ENCODE measurements at regions not wholly inside any gene's neighbourhood (a gene's known extent, or its start where the extent isn't known, plus 50 kb on each side); places are given as distances from the start of the nearest gene placed in this dataset.

DNA sequence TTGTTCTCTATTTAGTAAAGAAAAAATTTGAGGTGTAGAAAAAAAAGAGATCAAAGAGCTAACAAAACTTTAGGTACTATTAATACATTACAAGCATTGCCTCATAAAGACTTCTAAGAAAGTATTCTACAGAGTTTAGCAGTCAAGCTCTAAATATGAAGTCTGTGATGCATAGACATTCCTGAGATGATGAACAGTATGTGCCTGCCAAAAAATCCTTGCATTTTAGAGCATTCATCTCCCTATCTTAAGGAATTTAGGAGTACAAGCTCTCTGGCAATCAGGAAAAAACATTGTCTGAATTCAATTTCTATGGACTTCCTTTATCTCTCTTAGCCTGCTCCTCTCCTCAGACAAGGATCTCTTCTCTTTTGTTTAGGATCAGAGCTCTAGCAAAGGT, 202.6 kb upstream of the LRFN5 start:
- DNase-seq (ENCODE audit: low read depth), result no peak

DNA sequence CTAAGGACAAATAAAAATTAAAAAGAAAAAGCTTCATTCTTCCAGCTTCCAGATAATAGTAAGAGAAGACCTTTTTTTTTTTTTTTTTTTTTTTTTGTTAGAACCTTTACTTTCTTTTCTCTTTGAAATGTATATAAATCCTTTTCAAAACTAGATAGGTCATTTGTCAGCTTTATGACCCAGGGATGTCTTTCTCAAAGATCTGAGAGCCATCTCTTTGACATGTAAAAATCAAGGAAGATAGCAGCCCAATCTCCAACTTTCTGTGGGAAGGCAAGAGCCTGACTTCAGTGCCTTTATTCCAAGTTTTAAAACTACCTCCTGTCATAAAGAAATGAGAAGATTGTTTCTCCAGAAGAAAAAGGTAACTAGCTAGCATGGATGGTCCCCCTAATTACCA, 203.3 kb upstream of the LRFN5 start:
- no peak for DNase-seq (ENCODE audit: low read depth)

DNA sequence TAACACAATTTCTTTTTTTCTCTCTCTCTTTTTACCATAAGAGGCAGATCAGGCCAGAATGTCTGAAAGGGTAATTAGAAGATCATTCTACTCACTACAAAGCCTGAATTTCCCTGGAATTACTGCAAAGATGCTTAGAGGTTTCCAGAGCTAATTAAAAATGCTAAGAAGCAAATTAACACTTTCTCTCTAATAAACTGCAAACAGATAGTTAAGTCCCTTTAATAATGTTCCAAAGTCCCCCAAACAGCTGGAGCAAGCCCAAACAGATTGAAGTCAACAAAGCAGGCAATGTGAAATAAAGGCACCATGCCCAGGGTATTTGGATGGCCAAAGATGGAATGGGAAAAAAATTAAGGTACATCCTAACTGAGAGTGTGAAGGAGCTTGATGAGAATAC, 208.8 kb upstream of the LRFN5 start:
- no peak for DNase-seq (ENCODE audit: low read depth)

DNA sequence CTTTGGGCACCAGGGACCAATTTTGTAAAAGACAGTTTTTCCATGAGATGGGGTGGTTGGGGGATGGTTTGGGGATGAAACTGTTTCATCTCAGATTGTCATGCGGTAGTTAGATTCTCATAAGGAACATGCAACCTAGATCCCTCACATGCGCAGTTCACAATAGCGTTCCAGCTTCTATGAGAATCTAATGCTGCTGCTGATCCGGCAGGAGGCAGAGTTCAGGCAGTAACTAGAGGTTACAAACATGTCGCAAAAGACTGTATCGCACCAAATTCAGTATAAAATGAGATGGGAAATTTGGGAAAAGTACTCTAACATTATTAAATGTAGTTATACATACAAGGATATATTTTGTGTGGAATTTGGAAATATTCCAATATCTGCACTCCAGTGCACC, 213.2 kb upstream of the LRFN5 start:
- DNase-seq (ENCODE audit: low read depth), result no peak

DNA sequence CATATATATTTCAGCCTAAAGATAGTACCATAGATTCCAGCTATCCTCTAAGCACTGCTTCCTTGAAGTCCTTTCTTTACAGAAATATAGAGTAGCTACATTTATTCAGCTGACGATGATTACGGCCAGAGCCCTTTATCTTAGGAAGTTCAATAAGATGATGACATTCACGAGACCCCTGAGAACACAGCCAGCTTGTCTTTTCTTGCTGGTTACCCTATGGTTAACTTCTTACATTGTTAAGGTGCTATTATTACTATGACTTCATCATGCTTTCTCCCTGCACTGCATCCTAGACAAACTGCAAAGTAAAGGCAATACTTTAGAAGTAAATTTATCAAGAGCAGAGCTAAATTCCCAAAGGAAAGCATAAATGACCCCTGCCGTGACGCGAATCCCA, 214.4 kb upstream of the LRFN5 start:
- no peak for DNase-seq (ENCODE audit: low read depth)

DNA sequence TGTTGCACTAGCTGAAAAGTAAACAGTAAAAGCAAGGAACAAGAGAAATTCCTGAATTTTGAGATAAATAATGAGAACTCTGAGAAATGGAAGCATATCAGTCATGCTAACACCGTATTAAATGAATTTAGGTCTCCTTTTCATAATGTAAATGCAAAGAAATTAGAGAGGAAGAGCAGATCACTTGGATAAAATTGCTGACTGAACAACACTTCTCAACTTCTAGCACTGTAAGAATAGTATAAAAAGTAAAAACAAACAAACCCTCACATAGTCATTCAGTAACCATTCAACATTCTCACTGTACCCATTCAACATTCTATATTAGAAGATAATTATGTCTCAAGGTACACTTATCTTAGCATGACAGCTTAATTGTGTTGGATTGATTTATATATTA, 217.3 kb upstream of the LRFN5 start:
- DNase-seq (ENCODE audit: low read depth), result no peak

DNA sequence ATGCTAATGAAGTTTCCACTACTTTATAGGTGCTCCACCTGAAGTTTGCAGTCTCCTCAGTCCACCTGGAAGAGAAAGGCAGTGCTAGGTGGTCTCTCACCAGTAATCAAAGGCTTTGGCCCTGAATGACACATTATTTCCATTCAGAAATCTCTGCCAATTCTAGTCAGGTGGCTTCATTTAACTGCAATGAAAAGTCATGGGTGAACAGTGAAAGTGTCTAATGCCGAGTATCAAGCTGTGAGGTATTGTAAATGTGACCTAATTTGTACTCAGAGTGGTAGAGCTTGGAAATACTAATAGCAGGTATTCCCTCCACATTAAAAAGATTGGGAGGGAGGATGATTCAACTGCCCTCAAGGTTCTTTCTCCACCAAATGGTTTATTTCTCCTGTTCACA, 220.9 kb upstream of the LRFN5 start:
- no peak for DNase-seq (ENCODE audit: low read depth)

DNA sequence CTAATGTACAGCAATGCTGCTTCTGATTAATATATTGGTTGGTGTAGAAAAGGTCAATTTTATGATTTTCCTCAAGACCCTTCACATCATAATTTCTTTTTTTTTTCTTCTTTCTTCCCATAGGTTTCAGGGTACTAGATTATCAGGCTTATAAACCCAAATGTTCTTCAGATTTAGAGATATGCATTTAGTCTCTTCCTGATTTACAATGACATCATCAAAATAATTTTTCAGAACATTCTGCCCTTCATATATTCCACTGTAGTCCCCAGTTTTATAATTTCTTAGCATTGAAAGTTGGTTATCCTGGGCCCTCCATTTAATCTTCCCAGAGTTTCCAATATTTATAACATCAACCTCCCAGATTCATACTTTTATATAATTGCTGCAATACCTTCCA, 226.7 kb upstream of the LRFN5 start:
- DNase-seq (ENCODE audit: low read depth), result no peak

DNA sequence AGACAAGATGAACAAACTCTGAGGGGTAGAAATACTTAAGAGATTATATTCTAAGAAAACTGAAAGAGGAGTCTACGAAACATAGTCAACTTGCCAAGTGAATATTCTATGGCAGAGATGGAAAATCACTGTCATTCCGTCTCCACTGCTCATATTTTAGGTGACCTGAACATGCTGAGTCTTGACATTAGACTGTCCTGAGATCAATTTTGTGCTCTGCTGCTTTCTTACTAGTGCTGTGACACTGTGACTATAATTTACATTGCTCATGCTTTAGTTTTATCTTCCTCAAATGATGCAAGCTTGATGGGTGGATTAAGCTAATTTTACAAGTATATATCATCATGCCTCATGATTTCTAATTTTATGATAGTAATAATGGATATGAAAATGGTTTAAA, 228.2 kb upstream of the LRFN5 start:
- no peak for DNase-seq (ENCODE audit: low read depth)

DNA sequence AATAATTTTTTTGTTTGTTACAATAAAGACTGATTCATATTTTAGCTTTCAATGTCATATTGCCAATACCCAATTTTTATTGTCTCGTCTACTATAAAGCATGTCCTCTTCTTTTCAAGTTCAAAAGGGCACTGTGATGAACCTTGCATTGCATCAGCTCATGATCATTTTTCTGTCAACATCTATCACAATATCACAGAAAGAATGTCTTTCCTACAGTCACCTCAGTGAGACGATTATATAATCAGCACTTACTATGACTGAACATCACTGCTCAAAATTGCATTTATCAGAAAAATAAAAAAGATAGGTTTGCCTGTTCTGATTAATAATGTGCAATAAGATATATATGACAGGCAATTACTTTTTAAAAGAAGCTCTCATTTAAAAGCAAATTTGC, 228.7 kb upstream of the LRFN5 start:
- DNase-seq (ENCODE audit: low read depth), result no peak

DNA sequence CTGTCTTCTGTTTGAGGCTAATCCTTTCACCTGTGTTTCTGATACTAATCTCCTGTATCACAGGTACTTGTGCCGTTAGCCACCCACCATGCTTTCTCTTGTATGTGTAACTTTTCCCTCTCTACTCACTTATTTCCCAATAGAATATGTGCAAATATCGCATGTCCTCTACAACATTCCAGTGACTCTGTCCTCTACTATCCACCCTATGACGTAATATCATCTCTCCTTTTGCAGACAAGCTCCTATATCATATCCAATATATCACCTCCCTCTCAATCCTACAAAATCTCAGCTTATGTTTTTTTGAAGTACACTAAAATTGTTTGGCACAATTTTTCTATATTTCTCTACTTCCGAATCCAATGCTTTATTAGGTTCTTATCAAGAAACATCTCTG, 232.6 kb upstream of the LRFN5 start:
- DNase-seq (ENCODE audit: low read depth), result no peak

DNA sequence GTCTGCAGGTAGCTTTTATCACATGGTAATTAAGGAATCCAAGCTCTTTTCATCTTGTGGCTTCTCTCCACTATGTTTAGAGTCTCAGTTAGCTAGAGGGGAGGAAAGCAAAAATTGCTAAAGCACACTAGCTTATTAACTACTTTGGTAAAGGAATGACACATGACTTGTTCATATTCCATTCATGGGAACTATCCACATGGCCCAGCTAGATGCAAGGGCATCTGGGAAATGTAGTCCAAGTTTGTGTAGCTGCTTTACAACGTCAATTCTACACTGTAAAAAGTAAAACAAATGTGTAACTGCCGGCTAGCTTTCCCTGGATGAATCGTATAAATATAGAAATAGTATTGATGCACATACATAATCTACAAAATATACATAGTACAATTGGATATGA, 244.5 kb upstream of the LRFN5 start:
- DNase-seq (ENCODE audit: low read depth), result no peak

DNA sequence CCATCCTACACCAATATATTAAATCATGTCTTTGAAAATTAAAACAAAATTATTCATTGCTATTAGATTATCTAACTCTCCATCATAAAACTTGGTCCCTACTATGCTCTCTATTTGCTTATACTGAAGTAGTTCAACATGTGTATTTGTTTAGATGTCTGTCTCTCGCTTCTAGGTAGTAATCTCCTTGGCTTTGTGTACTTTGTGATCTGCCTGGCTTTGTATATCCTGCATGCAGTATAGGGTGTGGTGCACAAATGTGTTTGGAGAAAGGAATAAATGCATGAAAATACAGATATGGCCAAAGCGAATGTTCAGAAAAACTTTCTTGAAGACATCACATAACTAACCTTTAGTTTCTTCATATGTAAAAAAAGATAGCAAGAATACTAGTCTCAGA, 246.6 kb upstream of the LRFN5 start:
- DNase-seq (ENCODE audit: low read depth), result no peak

DNA sequence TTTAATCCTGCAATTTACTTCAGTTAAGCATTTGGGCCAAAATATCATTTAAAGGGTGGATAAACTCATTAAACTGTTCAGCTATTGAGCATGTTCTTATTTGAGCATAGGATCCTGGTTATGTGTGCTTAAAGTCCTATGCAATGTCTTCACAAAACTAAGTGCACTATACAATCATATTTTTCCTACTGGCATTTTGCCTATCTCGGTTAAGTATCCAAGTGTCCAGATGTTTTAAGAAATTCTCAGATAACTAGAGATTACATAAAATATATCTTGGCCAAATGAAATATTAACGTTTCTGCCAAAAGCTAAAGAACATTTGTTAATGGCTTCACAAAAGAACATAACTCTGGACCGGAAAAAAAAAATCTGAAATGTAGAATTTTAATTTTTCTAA, 250.8 kb upstream of the LRFN5 start:
- DNase-seq (ENCODE audit: low read depth), result no peak

DNA sequence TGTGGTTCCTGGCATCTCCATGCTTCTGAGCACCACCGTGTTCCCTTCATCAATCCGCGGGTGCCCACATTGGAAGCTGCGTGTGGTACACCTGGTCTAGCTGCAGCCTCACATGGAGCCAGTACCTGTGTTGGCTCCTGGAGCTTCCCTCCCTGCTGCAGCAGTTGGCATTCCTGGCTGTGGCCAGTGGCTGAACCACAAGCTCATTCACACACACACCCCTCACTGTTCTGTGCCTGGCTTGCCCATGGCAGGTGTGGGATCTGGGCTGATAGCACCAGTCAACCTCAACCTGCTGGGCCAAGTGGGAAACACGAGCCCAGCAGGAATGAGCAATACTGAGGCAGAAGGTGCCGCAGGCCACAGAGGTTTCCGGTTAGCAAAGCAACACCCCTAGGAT, 256.2 kb upstream of the LRFN5 start:
- DNase-seq (ENCODE audit: low read depth), result no peak

DNA sequence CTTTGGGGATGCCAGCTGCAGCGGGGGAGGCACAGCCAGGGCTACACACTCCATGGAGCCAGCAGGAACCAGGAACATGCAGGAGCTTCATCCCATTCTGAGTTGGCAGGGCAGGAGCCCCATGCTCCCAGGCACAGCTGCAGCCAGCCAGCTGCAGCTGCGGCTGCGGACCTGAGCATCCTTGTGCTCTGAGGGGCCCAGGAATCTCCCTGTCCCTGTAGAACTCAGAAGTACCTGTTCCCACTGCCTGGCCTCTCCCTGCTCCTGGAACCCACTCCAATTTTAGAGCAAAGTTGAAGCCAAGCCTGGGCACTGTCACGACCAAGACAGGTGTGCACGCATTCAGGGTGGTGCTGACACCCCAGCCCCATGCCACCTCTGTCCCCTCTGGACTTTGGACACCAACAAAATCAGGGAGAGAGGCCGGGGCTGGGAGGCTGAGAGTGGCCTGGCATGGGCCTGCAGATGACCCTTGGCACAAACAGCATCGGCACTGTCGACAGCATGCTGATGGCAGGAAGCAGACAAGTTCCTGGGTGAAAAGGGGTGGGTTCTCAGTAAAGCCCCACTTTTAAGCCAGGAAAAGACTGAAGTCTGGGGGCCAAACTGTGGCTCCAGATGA, 257.3 kb upstream of the LRFN5 start:
- DNase-seq (ENCODE audit: low read depth), result no peak

DNA sequence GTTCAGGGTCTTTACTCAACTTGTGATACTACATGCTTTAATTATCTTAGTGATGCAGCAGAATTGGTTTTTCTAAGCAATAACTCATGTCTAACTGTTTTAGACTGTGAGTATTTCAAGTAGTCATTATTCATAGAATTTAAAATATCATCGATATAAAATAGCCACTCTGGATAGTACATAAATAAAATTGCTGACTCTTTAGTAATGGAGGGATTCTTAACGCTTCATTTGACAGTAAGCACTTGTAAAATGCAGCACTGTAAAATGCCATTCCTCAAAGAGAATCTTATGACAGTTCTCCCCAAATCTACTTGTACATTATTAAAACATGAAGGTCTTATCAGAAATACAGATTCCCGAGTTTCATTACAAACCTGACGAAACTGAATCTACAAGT, 262.8 kb upstream of the LRFN5 start:
- DNase-seq (ENCODE audit: low read depth), result no peak

DNA sequence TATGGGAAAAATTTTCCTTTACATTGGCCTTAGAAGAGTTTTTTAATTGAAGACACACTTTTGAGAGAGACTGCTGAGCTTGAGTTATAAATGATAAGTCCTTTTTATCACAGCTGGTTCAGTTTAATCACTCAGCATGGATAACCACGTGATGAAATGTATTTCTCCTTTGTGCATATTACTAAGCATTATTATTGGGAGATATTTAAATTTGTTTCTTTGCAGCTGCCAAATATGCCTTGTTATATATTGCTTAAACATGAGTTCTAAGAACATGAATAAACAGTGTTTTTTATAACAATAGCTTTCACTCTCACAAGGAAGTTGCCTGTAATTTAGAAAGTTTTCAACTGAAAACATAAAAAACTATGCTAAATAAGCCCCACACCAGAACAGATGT, 293.5 kb upstream of the LRFN5 start:
- no peak for DNase-seq (ENCODE audit: low read depth)

DNA sequence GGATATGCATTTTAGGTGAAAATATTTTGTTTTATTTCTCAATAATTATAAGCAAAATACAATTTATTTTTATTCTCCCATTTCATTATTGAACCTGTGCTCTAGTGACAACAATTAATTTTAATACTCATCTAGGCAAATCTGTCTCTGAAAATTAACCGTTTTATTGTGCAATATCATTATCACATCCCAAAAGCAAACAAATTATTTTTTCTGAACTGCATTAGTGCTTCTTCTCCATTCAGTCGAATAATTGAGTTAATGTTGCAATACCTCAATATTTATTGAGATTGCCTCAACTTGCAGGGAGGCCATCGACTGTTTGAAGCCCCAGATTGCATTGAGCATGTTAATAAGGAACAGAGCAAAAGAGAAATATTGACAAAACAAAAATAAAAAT, 303.2 kb upstream of the LRFN5 start:
- no peak for DNase-seq (ENCODE audit: low read depth)

DNA sequence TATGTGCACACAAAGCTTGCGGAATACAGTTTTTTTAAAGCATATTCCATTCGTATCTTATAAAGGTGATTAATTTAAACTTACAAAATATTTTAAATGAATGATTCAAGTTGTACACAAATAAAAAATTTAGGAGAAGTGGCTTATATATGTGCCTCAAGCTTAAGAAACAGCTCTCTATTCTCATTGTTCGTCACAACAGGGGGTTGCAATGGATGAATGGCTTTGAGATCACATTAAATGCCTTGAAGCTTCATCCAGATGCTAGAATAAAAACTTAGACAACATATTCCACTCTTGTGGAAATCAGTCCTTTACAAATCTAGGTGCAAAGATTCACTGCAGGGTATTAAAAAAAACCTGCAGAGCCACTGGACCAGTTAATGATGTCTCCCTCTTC, 303.9 kb upstream of the LRFN5 start:
- DNase-seq (ENCODE audit: low read depth), result no peak

DNA sequence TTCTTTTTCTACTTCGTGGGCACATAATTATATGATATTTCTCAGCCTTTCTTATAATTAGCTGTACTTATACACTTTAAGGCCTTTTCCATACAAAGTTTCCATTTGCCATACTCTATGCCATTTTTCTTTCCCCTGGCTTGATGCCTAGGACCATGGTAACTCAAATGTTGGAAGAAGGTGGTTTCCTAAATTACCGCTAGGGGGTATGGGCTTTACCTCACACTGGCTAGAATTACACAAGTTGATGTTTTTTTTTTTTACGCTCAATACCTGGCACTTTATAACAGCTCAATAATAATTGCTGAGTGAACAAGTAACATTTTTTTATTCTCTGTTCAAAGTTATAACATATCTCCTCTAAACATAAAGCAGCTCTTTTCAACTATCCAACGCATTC, 306.8 kb upstream of the LRFN5 start:
- DNase-seq (ENCODE audit: low read depth), result no peak

DNA sequence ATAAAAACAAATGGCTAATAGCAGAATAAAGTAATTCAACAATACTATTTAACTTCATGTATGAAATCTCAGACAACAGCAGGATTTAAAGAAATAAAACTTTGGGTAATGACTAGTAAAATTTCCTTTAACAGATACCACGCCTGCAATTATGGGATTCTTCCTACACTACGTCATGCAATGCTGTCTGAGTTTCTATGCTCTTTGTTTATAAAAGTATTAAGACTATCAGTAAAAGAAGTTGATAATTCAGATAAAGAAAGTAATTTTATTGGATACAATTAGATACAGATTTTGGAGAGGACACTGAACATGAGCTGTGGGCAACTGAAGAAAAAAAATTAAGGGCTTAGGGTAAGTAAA, 308.4 kb upstream of the LRFN5 start:
- DNase-seq (ENCODE audit: low read depth), result no peak

DNA sequence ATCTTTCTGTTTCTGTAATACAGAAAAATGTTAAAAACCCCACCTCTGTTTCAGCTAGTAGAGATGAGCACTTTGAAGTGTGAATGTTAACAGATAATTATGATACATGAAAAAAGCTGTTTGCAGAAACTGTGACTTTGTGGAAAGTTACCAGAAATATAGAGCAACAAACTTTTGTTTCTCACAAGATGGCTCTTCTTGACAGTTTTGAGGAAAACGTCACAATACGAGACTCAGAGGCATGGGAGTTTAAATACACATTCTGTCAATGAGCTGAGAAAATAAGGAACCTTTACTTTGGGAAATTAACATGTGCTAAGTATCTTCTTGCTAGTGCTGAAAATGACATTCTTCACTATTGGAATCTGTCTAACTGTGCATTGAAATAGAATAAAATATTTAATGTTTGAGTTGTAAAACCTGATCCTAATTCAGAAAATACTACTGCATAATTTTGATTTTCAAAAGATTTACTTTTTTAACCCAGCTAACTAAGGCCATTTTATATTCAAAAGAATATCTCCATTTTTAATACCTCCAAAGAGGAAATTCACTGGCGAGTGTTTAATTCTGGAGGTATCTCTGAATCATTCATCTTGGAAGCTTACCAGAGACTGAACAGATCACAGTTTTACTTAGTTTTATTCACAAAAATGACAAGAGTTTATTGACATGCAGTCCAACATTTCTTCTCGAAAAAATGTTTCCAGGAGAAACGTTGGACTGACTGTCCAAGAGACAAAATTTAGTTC, 308.9 kb upstream of the LRFN5 start:
- no peak for DNase-seq (ENCODE audit: low read depth)

DNA sequence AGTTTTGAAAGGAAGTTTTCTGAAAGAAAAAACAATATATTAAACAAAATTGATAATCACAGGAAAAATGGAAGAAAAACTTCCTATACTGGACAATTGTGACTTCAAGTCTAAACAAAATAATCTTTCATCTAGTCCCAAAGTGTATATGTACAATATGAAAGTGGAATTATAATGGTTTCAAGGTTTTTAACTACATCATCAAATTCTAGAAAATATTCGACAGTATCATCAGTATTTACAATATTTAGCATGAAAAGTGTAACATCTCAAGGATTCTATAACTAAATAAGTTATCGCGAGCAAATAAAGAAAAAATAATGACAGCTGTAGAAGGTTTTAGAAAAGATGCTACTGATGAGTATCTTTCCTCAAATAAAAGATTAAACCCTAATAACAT, 310.9 kb upstream of the LRFN5 start:
- DNase-seq (ENCODE audit: low read depth), result no peak

Data from fibroblast of gingiva (primary cell).